Heart right ventricle (tissue), 16 donors: ENCODE measurements at regions not wholly inside any gene's neighbourhood (a gene's known extent, or its start where the extent isn't known, plus 50 kb on each side); places are given as distances from the start of the nearest gene placed in this dataset.

Experiments
- ATAC-seq, 8 donors: fragments of 200-7000 bp; cut with Tn5 transposase; one replicate each; pipeline ENCODE4 v1.9.1; 2020; ENCODE audit warnings: mild to moderate bottlenecking in 8 of 8, moderate library complexity in 8 of 8, moderate number of reproducible peaks in 1 of 8
- DNase-seq, 2 donors: peaks; one replicate each; pipeline ENCODE4 v3.0.0-alpha.2; 2020
- H3K27ac ChIP-seq, 10 donors: fragments of 200-600 bp; sonication (generic) in 2 of 10; one replicate each; pipeline versions ENCODE4 v1.5.0 to v1.8.0; 2020 to 2022; ENCODE audit warnings: mild to moderate bottlenecking in 3 of 10
- H3K27me3 ChIP-seq, 7 donors: fragments of 200-600 bp; one replicate each; pipeline ENCODE4 v1.8.0; 2021 to 2022; ENCODE audit warnings: mild to moderate bottlenecking in 2 of 7
- H3K36me3 ChIP-seq, 9 donors: fragments of 200-600 bp; sonication (generic) in 1 of 9; one replicate each; pipeline versions ENCODE4 v1.5.0 to v1.8.0; 2020 to 2022; ENCODE audit warnings: mild to moderate bottlenecking in 2 of 9
- H3K4me1 ChIP-seq, 9 donors: fragments of 200-600 bp; sonication (generic) in 1 of 9; one replicate each; pipeline versions ENCODE4 v1.5.0 to v1.8.0; 2020 to 2022; ENCODE audit warnings: mild to moderate bottlenecking in 4 of 9
- H3K4me3 ChIP-seq, 10 donors: fragments of 200-600 bp; sonication (generic) in 2 of 10; one replicate each; pipeline versions ENCODE4 v1.5.0 to v1.8.0; 2020 to 2022; ENCODE audit warnings: mild to moderate bottlenecking in 7 of 10, moderate library complexity in 2 of 10
- H3K9me3 ChIP-seq, 11 donors: fragments of 200-600 bp in 10 of 11; sonication (generic) in 2 of 11; one replicate each; pipeline versions ENCODE4 v1.5.0 to v1.8.0; 2013 to 2022; ENCODE audit warnings: mild to moderate bottlenecking in 2 of 11, control low read depth in 1 of 11, moderate library complexity in 1 of 11
- CTCF ChIP-seq, 9 donors: fragments of 200-600 bp; sonication (generic) in 2 of 9; IDR thresholded peaks; one replicate each; pipeline versions ENCODE4 v1.5.0 to v1.8.0; 2021 to 2022; ENCODE audit warnings: antibody characterized with exemption in 9 of 9, mild to moderate bottlenecking in 5 of 9, moderate library complexity in 1 of 9
- WGBS, 2 donors: extraction: QIAGEN DNeasy Blood & Tissue Kit; methylation state at CpG; one replicate each; pipeline ENCODE4 v1.1.7; 2013; ENCODE audit warnings: inconsistent platforms in 1 of 2; 5-methylcytosine and 5-hydroxymethylcytosine counted together
- intact Hi-C, 10 donors: fragments of 100-400 bp; cut with DNase I; formaldehyde crosslinking; loops; one replicate each; pipeline versions ENCODE4 v1.11.1 to v1.14.2; 2022
- donor health status: Arrhythmogenic right ventricular cardiomyopathy.
- donor health status: ischemic (EF 13 %, LVEDD 7.1; RV severe dilation, severe dysfunction).
- donor health status: healthy with polysubstance abuse.
- donor health status: DM: no; HTN: yes; CAD: no.
- donor health status: DM: no; HTN: no; CAD: no.
- donor health status: ischemic (EF 25% LVEDD 6.9; RV normal size, moderate dysfunction).
- donor health status: ischemic (EF 25% LVEDD 5.7; RV mildly dilated, moderate dysfunction).
- donor health status: healthy.
- donor health status: DM: yes; HTN: yes; CAD: no.
- donor health status: Ischemic cardiomyopathy.
- donor health status: ischemic (EF 35%, LVEDD 5.7; RV mildly dilated, moderate dysfunction).
- donor health status: nonischemic (EF 11% LVEDD 7.7; RV severe dilation, severe dysfunction).
- donor health status: DM: yes; HTN: yes; CAD: no.
- donor health status: PGD.
- donor health status: ischemic (EF 29% LVEDD 5.4; RV normal size, mild dysfunction).
- donor health status: nonischemic (EF 23%, LVEDD 6.1; RV moderate dilation, normal function).

GRCh38 chr3:177602601-177603147 is 405.4 kb upstream of the TBL1XR1 start:
- H3K27me3 ChIP-seq: no peaks in the 10 kb centered on the region
- no peaks in the 10 kb centered on the region for H3K36me3 ChIP-seq
- 59 to 74% methylated on average over 2 of the region's 2 CpGs for WGBS, 2 donors
- intact Hi-C loops: no loop called here
- peaks cover 0 to 6% (median 0%) of the 10 kb centered on the region in 11 donors for H3K9me3 ChIP-seq
- DNase-seq (no peak), ATAC-seq (peak in 2 of 8 donors; percentile 15 to 34)
- peaks cover 5 to 64% (median 32%) of the 10 kb centered on the region in 9 donors for H3K4me1 ChIP-seq
- peak overlapping the region in 1 of 10 donors; percentile 75 for H3K27ac ChIP-seq
- no peak for TF ChIP-seq CTCF (IDR thresholded peaks at IDR 0.05)
- H3K4me3 ChIP-seq: no peak overlapping the region

GRCh38 chr3:177603148-177603603 is 405.9 kb upstream of the TBL1XR1 start:
- WGBS, 2 donors: 30 to 53% methylated on average over 2 of the region's 2 CpGs
- no peak for TF ChIP-seq CTCF (IDR thresholded peaks at IDR 0.05)
- DNase-seq (no peak), ATAC-seq (peak in 1 of 8 donors; percentile 71)
- Histone ChIP-seq H3K36me3 (no peaks in the 10 kb centered on the region), H3K4me1 (peaks cover 1 to 59% (median 27%) of the 10 kb centered on the region in 9 donors), H3K27me3 (no peaks in the 10 kb centered on the region), H3K9me3 (peaks cover 0 to 6% (median 0%) of the 10 kb centered on the region in 11 donors), H3K4me3 (no peak overlapping the region), H3K27ac (peak overlapping the region in 1 of 10 donors; percentile 75)
- intact Hi-C loops: no loop called here

- H3K27me3 ChIP-seq: no peaks in the 10 kb centered on the region
- no peaks in the 10 kb centered on the region for H3K36me3 ChIP-seq
- H3K9me3 ChIP-seq: peaks cover 0 to 6% (median 0%) of the 10 kb centered on the region in 11 donors
- intact Hi-C loops: no loop called here
- H3K4me1 ChIP-seq: peaks cover 0 to 49% (median 17%) of the 10 kb centered on the region in 9 donors
- TF ChIP-seq CTCF (IDR thresholded peaks at IDR 0.05): no peak
- ATAC-seq (no peak), DNase-seq (no peak)
- H3K4me3 ChIP-seq: no peak overlapping the region
- no peak overlapping the region for H3K27ac ChIP-seq
- WGBS, 2 donors: 94 to 97% methylated on average over 7 of the region's 7 CpGs
These were observed 406.9 kb upstream of the TBL1XR1 start for GRCh38 chr3:177604181-177604580.

- Histone ChIP-seq H3K36me3 (no peaks in the 10 kb centered on the region), H3K27me3 (no peaks in the 10 kb centered on the region), H3K4me1 (peaks cover 0 to 34% (median 25%) of the 10 kb centered on the region in 9 donors), H3K27ac (no peak overlapping the region), H3K9me3 (peaks cover 0 to 6% (median 0%) of the 10 kb centered on the region in 11 donors), H3K4me3 (no peak overlapping the region)
- intact Hi-C loops: loop anchor here in 1 of 10 donors (5.0 kb wide), 1 partner anchor 100 kb away; no protein-coding TSS in a partner anchor
- WGBS, 2 donors: 78 to 79% methylated on average over 4 of the region's 4 CpGs
- TF ChIP-seq CTCF (IDR thresholded peaks at IDR 0.05): no peak
- no peak for ATAC-seq
- no peak for DNase-seq
These were observed 409.6 kb upstream of the TBL1XR1 start for GRCh38 chr3:177606891-177607290.
